ENCODE measurements at regions not wholly inside any gene's neighbourhood (a gene's known extent, or its start where the extent isn't known, plus 50 kb on each side); places are given as distances from the start of the nearest gene placed in this dataset.

- no peak for FAIRE-seq
These were observed 645.9 kb downstream of the ARL4A start for GRCh38 chr7:13333371-13333770.

- no peak for FAIRE-seq
These were observed 648.8 kb downstream of the ARL4A start for GRCh38 chr7:13336227-13336626.

GRCh38 chr7:13352677-13353076 lies 636.8 kb downstream of the ETV1 start:
- FAIRE-seq = no peak

- no peak for FAIRE-seq
These were observed 629.8 kb downstream of the ETV1 start for GRCh38 chr7:13359656-13360055.

- FAIRE-seq = no peak
These were observed 602.7 kb downstream of the ETV1 start for GRCh38 chr7:13386741-13387140.

GRCh38 chr7:13407911-13408310 lies 581.6 kb downstream of the ETV1 start:
- FAIRE-seq = no peak

- FAIRE-seq = peak; percentile 27
These were observed 578.3 kb downstream of the ETV1 start for GRCh38 chr7:13411151-13411550.

GRCh38 chr7:13411636-13412035 lies 577.8 kb downstream of the ETV1 start:
- no peak for FAIRE-seq

GRCh38 chr7:13414181-13414580 lies 575.3 kb downstream of the ETV1 start:
- no peak for FAIRE-seq

- FAIRE-seq = no peak
These were observed 574.8 kb downstream of the ETV1 start for GRCh38 chr7:13414661-13415107.

GRCh38 chr7:13416071-13416470 lies 573.4 kb downstream of the ETV1 start:
- no peak for FAIRE-seq

- no peak for FAIRE-seq
These were observed 572.9 kb downstream of the ETV1 start for GRCh38 chr7:13416544-13416943.

- no peak for FAIRE-seq
These were observed 568.7 kb downstream of the ETV1 start for GRCh38 chr7:13420726-13421125.

- FAIRE-seq = no peak
These were observed 567.7 kb downstream of the ETV1 start for GRCh38 chr7:13421776-13422175.

- FAIRE-seq = no peak
These were observed 555.5 kb downstream of the ETV1 start for GRCh38 chr7:13433946-13434345.

- no peak for FAIRE-seq
These were observed 547.2 kb downstream of the ETV1 start for GRCh38 chr7:13442226-13442625.

GRCh38 chr7:13447637-13448036 lies 541.8 kb downstream of the ETV1 start:
- FAIRE-seq = no peak

GRCh38 chr7:13448243-13448642 lies 541.2 kb downstream of the ETV1 start:
- FAIRE-seq = no peak

- no peak for FAIRE-seq
These were observed 540.0 kb downstream of the ETV1 start for GRCh38 chr7:13449460-13449859.

- no peak for FAIRE-seq
These were observed 534.4 kb downstream of the ETV1 start for GRCh38 chr7:13454916-13455592.

- FAIRE-seq = no peak
These were observed 531.7 kb downstream of the ETV1 start for GRCh38 chr7:13457790-13458189.

- no peak for FAIRE-seq
These were observed 522.5 kb downstream of the ETV1 start for GRCh38 chr7:13466874-13467547.

GRCh38 chr7:13476881-13477444 lies 512.5 kb downstream of the ETV1 start:
- FAIRE-seq = no peak

- no peak for FAIRE-seq
These were observed 500.1 kb downstream of the ETV1 start for GRCh38 chr7:13489386-13489785.
